IPS-15b (cell line): ENCODE measurements at regions not wholly inside any gene's neighbourhood (a gene's known extent, or its start where the extent isn't known, plus 50 kb on each side); places are given as distances from the start of the nearest gene placed in this dataset.

Source experiments
- H3K27me3 ChIP-seq: one replicate; pipeline ENCODE4 v1.6.1; 2013; ENCODE audit warnings: low read length; ENCODE audit not compliant: control insufficient read depth, insufficient read depth
- H3K36me3 ChIP-seq: one replicate; pipeline ENCODE4 v1.6.1; 2013; ENCODE audit warnings: low read length; ENCODE audit not compliant: control insufficient read depth, insufficient read depth
- H3K4me1 ChIP-seq: one replicate; pipeline ENCODE4 v1.6.1; 2013; ENCODE audit warnings: mild to moderate bottlenecking, low read length; ENCODE audit not compliant: control insufficient read depth, insufficient read depth
- H3K4me3 ChIP-seq: one replicate; pipeline ENCODE4 v1.5.1; 2013; ENCODE audit warnings: low read depth, low read length
- H3K9ac ChIP-seq: one replicate; pipeline ENCODE4 v1.6.1; 2013; ENCODE audit warnings: low read depth, mild to moderate bottlenecking, low read length
- H3K9me3 ChIP-seq: one replicate; pipeline ENCODE4 v1.6.1; 2013; ENCODE audit warnings: mild to moderate bottlenecking, low read length; ENCODE audit not compliant: control insufficient read depth, insufficient read depth

DNA sequence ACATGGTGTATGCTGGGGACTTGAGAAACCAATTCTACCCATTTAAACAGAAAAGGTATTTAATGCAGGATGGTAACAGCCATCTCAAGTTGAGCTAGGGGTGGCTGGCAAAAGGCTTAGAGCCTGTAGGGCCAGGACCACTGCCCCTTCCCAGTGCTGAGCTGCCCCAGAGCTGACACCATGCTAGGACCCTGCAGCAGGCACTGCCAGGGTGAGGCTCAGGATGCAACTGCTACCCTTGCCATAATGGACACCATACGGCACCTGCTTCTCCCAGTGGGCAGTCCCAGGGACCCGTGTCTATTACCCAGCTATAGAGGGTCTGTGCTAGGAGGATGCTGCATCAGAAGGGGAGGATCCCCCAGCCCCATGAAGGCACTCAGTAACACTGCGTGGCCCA, 160.7 kb upstream of the ADCY1 start:
- no peaks in the 10 kb centered on the region for H3K4me1 ChIP-seq
- H3K9me3 ChIP-seq = no peaks in the 10 kb centered on the region

GRCh38 chr7:45414226-45414625, 159.9 kb upstream of the ADCY1 start:
- no peaks in the 10 kb centered on the region for H3K27me3 ChIP-seq
- H3K4me3 ChIP-seq = no peak overlapping the region
- no peaks in the 10 kb centered on the region for H3K9me3 ChIP-seq
- no peaks in the 10 kb centered on the region for H3K4me1 ChIP-seq
- H3K36me3 ChIP-seq = no peaks in the 10 kb centered on the region
- no peak overlapping the region for H3K9ac ChIP-seq

More for the DNA sequence above, 160.7 kb upstream of the ADCY1 start:
- Histone ChIP-seq H3K27me3 (peaks cover 1% of the 10 kb centered on the region), H3K36me3 (no peaks in the 10 kb centered on the region), H3K9ac (no peak overlapping the region), H3K4me3 (no peak overlapping the region)

DNA sequence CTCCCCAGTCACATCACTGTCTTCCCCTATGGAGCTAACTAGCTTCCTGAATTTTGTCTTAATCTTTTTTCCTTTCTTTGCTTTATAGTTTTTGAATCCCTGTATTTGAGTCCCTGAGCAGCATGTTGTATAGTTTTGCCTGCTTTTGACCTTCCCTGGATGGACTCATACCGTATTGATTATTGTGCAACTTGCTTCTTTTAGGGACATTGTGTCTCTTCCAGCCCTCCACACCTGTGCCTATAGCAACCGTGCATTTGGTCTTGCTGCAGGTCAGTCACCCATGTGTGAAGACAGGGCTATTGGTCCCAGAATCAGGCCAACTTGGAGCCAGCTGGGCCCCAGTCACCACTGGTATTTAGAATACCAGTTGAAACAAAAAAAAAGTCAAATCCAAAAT, 158.9 kb upstream of the ADCY1 start:
- no peak overlapping the region for H3K9ac ChIP-seq
- H3K9me3 ChIP-seq = no peaks in the 10 kb centered on the region
- H3K4me1 ChIP-seq = no peaks in the 10 kb centered on the region
- no peaks in the 10 kb centered on the region for H3K36me3 ChIP-seq
- H3K4me3 ChIP-seq = no peak overlapping the region
- H3K27me3 ChIP-seq = no peaks in the 10 kb centered on the region

DNA sequence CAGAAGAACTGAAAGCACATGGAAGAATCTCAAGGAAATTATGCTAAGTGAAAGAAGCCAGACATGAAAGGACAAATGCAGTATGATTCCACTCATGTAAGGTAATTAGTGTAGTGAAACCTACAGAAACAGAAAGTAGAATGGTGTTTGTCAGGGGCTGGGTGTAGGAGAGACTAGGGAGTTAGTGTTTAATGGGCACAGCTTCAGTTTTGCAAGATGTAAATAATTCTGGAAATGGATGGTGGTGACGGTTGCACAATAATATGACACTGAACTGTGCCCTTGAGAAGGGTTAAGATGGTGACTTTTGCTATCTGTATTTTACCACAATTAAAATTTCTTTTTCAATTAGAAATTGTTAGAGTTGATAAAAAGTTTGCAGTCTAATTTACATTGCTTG, 157.3 kb upstream of the ADCY1 start:
- Histone ChIP-seq H3K9ac (no peak overlapping the region), H3K9me3 (no peaks in the 10 kb centered on the region), H3K27me3 (no peaks in the 10 kb centered on the region), H3K4me3 (no peak overlapping the region), H3K36me3 (no peaks in the 10 kb centered on the region), H3K4me1 (no peaks in the 10 kb centered on the region)

- Histone ChIP-seq H3K36me3 (no peaks in the 10 kb centered on the region), H3K4me1 (no peaks in the 10 kb centered on the region), H3K9ac (no peak overlapping the region)
Observed at GRCh38 chr7:45417268-45417667, 156.9 kb upstream of the ADCY1 start.

DNA sequence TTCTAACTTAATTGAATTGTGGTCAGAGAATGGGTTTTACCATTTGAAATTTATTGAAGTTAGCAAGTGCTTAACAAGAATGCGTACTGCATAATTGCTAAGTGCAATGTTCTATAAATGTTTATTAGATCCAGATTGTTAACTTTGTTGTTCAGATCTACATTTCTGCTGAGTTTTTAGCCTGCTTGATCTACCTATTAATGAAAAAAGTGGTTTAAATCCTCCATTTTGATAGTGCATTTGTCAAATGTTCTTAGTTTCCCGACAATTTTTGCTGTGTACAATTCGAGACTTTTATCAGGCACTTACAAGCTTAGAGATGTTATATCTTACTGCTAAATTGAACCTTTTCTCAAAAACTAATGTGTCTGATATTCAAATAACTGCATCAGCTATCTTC, 156.4 kb upstream of the ADCY1 start:
- no peaks in the 10 kb centered on the region for H3K4me1 ChIP-seq
- H3K9me3 ChIP-seq = no peaks in the 10 kb centered on the region
- no peak overlapping the region for H3K4me3 ChIP-seq
- no peak overlapping the region for H3K9ac ChIP-seq
- no peaks in the 10 kb centered on the region for H3K27me3 ChIP-seq
- H3K36me3 ChIP-seq = no peaks in the 10 kb centered on the region

More at GRCh38 chr7:45417268-45417667, 156.9 kb upstream of the ADCY1 start:
- Histone ChIP-seq H3K27me3 (no peaks in the 10 kb centered on the region), H3K9me3 (no peaks in the 10 kb centered on the region), H3K4me3 (no peak overlapping the region)

GRCh38 chr7:45420843-45421495, 153.2 kb upstream of the ADCY1 start:
- H3K27me3 ChIP-seq = no peaks in the 10 kb centered on the region
- no peaks in the 10 kb centered on the region for H3K9me3 ChIP-seq
- H3K36me3 ChIP-seq = no peaks in the 10 kb centered on the region
- H3K9ac ChIP-seq = no peak overlapping the region
- no peak overlapping the region for H3K4me3 ChIP-seq
- H3K4me1 ChIP-seq = no peaks in the 10 kb centered on the region

- H3K4me1 ChIP-seq = no peaks in the 10 kb centered on the region
- no peaks in the 10 kb centered on the region for H3K27me3 ChIP-seq
- H3K36me3 ChIP-seq = no peaks in the 10 kb centered on the region
- H3K4me3 ChIP-seq = no peak overlapping the region
- H3K9me3 ChIP-seq = no peaks in the 10 kb centered on the region
- H3K9ac ChIP-seq = no peak overlapping the region
Observed at GRCh38 chr7:45421806-45422205, 152.4 kb upstream of the ADCY1 start.

GRCh38 chr7:45430397-45430796, 143.8 kb upstream of the ADCY1 start:
- Histone ChIP-seq H3K9me3 (no peaks in the 10 kb centered on the region), H3K27me3 (no peaks in the 10 kb centered on the region), H3K9ac (no peak overlapping the region), H3K36me3 (no peaks in the 10 kb centered on the region), H3K4me3 (no peak overlapping the region), H3K4me1 (no peaks in the 10 kb centered on the region)

DNA sequence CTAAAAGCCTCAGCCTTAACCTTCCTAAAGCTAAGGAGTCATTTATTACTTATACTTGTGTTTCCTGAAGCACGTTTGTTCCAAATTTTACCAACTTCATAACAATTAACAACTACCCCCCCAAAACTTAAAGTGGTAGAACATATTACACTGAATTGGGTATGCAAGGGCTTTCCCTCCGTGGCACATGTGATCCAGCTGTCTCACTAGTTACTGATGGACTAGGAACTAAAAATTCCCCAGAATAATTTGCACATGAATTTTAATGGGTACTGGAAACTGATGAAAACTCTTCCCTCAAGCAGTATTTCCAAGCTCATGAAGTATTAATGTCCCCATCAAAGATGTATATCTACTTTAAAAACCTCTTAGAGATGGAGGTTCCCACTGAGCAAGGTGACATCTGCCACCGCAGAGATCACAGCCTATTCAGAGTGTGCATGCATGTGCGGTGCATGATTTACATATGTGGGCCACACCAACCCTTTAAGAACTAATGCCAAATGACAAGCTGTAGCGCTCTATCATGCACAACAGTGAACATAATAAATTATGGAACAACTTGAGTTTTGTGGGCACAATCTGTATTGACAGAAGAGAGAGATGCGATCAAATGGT, 139.9 kb upstream of the ADCY1 start:
- Histone ChIP-seq H3K4me1 (no peaks in the 10 kb centered on the region), H3K36me3 (no peaks in the 10 kb centered on the region), H3K9ac (no peak overlapping the region), H3K27me3 (no peaks in the 10 kb centered on the region), H3K4me3 (no peak overlapping the region), H3K9me3 (no peaks in the 10 kb centered on the region)

DNA sequence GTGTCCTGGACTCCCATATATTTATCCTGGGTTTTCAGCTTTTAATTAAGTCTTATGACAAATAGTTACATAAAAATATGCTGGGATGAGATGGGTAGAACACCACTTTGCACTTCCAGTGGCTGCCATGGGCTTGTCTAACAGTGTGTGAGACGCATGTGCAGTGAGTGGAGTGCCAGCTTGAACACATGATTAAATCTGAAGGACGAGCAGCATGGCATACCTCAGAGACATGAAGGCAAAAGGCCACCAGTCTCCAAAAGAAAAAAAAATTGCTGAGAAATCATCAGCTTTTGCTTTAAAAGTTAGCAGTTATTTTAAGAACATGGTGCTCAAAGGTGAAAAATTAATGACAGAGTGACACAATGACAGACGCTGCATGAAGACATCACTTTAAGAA, 139.0 kb upstream of the ADCY1 start:
- no peaks in the 10 kb centered on the region for H3K4me1 ChIP-seq
- no peak overlapping the region for H3K4me3 ChIP-seq
- H3K27me3 ChIP-seq = no peaks in the 10 kb centered on the region
- no peaks in the 10 kb centered on the region for H3K9me3 ChIP-seq
- no peaks in the 10 kb centered on the region for H3K36me3 ChIP-seq
- no peak overlapping the region for H3K9ac ChIP-seq

- Histone ChIP-seq H3K9me3 (no peaks in the 10 kb centered on the region), H3K27me3 (no peaks in the 10 kb centered on the region), H3K36me3 (no peaks in the 10 kb centered on the region), H3K9ac (no peak overlapping the region), H3K4me1 (no peaks in the 10 kb centered on the region), H3K4me3 (no peak overlapping the region)
Observed at GRCh38 chr7:45435846-45436245, 138.3 kb upstream of the ADCY1 start.
